ENCODE measurements at regions not wholly inside any gene's neighbourhood (a gene's known extent, or its start where the extent isn't known, plus 50 kb on each side); places are given as distances from the start of the nearest gene placed in this dataset.

DNA sequence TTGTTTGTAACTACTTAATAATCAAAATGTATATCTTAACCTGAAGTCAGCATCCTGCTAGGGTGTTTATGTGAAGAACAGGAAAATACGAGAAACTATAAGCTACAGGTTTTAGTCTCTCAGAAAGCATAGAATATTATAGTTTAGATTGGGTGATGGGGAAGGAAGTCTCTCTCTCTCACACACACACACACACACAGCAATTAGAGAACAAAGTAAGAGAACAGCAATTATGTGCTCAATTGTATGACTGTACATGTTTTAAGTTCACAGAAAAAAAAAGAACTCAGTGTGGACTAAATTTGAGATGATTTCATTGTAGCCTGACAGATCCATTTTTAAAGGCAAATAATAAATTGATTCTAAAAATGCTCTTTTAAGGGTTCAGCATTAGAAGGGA lies 94.3 kb upstream of the ZNF516 start:
- Mint-ChIP-seq H3K9me3 (peaks cover 9% of the 10 kb centered on the region), H3K36me3 (peaks cover 4% of the 10 kb centered on the region; the same call in 1 of the 2 replicates), H3K27me3 (ENCODE audit: low read depth) (no peaks in the 10 kb centered on the region), H3K27ac (no peak overlapping the region), H3K4me3 (peak overlapping the region; percentile 51), H3K4me1 (peaks cover 39% of the 10 kb centered on the region)
- CTCF ChIA-PET = interaction anchor here (1.5 to 2.6 kb wide), 2 partner anchors 70 to 190 kb away, joined by 4 to 6 read pairs; no protein-coding TSS in a partner anchor
- DNase-seq (ENCODE audit: low spot score) (no peak), ATAC-seq (no peak)
- POLR2A ChIA-PET = no interaction called here
- TF ChIP-seq OVOL2 (CRISPR knock-in tag; IDR thresholded peaks at IDR 0.05; ENCODE audit: borderline replicate concordance) (no peak), JUN (CRISPR knock-in tag; IDR thresholded peaks at IDR 0.05) (no peak), SP1 (CRISPR knock-in tag; conservative IDR thresholded peaks at IDR 0.05) (no peak), FOXP1 (CRISPR knock-in tag; IDR thresholded peaks at IDR 0.05; ENCODE audit: borderline replicate concordance) (no peak)
- TF ChIP-seq, protein P1, sequence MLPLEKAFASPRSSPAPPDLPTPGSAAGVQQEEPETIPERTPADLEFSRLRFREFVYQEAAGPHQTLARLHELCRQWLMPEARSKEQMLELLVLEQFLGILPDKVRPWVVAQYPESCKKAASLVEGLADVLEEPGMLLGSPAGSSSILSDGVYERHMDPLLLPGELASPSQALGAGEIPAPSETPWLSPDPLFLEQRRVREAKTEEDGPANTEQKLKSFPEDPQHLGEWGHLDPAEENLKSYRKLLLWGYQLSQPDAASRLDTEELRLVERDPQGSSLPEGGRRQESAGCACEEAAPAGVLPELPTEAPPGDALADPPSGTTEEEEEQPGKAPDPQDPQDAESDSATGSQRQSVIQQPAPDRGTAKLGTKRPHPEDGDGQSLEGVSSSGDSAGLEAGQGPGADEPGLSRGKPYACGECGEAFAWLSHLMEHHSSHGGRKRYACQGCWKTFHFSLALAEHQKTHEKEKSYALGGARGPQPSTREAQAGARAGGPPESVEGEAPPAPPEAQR (CRISPR knock-in tag; IDR thresholded peaks at IDR 0.05) = no peak
- TF ChIP-seq, protein P2, sequence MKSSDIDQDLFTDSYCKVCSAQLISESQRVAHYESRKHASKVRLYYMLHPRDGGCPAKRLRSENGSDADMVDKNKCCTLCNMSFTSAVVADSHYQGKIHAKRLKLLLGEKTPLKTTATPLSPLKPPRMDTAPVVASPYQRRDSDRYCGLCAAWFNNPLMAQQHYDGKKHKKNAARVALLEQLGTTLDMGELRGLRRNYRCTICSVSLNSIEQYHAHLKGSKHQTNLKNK (CRISPR knock-in tag; IDR thresholded peaks at IDR 0.05) = no peak

DNA sequence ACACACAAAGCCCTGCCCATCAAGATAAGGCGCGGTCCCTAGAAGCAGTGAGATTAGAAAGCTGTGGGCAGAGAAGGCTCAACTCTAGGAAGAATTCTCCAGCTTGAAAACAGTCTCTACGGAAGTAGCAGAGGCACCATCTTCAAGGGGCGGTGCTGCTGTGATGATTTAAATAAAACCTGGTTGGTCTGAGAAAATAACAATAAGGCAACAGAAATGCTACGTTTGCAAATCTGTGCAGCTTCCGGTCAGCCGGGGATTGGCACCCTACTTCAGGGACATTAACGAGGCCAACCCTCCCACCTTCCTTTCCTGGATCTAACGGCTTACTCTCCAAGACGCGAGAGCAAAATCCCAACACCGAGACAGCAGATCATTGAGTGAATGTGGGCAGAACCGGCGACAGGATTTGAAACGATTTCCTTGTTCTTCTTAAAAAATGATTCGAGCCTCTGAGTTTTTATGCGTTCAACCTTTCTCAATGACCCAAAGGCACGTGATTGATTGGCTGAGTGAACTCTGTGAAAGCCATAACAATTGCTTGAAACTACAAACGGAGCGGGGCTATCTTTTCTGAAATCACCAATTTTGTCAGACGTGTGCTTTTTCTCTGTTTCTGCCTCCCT lies 93.7 kb upstream of the ZNF516 start:
- Mint-ChIP-seq H3K9me3 (peaks cover 9% of the 10 kb centered on the region), H3K27me3 (ENCODE audit: low read depth) (no peaks in the 10 kb centered on the region), H3K27ac (peak overlapping the region; percentile 20; the same call in 1 of the 2 replicates), H3K4me3 (peak overlapping the region; percentile 51), H3K36me3 (peaks cover 4% of the 10 kb centered on the region; the same call in 1 of the 2 replicates), H3K4me1 (peaks cover 39% of the 10 kb centered on the region)
- POLR2A ChIA-PET = interaction anchor here (0.6 kb wide), 1 partner anchor 10 kb away, joined by 3 read pairs; no protein-coding TSS in a partner anchor
- ATAC-seq (peak; percentile 42), DNase-seq (ENCODE audit: low spot score) (no peak)
- TF ChIP-seq, protein P3, sequence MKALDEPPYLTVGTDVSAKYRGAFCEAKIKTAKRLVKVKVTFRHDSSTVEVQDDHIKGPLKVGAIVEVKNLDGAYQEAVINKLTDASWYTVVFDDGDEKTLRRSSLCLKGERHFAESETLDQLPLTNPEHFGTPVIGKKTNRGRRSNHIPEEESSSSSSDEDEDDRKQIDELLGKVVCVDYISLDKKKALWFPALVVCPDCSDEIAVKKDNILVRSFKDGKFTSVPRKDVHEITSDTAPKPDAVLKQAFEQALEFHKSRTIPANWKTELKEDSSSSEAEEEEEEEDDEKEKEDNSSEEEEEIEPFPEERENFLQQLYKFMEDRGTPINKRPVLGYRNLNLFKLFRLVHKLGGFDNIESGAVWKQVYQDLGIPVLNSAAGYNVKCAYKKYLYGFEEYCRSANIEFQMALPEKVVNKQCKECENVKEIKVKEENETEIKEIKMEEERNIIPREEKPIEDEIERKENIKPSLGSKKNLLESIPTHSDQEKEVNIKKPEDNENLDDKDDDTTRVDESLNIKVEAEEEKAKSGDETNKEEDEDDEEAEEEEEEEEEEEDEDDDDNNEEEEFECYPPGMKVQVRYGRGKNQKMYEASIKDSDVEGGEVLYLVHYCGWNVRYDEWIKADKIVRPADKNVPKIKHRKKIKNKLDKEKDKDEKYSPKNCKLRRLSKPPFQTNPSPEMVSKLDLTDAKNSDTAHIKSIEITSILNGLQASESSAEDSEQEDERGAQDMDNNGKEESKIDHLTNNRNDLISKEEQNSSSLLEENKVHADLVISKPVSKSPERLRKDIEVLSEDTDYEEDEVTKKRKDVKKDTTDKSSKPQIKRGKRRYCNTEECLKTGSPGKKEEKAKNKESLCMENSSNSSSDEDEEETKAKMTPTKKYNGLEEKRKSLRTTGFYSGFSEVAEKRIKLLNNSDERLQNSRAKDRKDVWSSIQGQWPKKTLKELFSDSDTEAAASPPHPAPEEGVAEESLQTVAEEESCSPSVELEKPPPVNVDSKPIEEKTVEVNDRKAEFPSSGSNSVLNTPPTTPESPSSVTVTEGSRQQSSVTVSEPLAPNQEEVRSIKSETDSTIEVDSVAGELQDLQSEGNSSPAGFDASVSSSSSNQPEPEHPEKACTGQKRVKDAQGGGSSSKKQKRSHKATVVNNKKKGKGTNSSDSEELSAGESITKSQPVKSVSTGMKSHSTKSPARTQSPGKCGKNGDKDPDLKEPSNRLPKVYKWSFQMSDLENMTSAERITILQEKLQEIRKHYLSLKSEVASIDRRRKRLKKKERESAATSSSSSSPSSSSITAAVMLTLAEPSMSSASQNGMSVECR (CRISPR knock-in tag; IDR thresholded peaks at IDR 0.05; ENCODE audit: borderline replicate concordance) = no peak
- no peak for TF ChIP-seq TCF7 (CRISPR knock-in tag; IDR thresholded peaks at IDR 0.05; ENCODE audit: low read depth)
- TF ChIP-seq ATF1 (CRISPR knock-in tag; IDR thresholded peaks at IDR 0.05) = no peak
- TF ChIP-seq ZNF396 (CRISPR knock-in tag; IDR thresholded peaks at IDR 0.05; ENCODE audit: borderline replicate concordance) = no peak
- TF ChIP-seq RELA (CRISPR knock-in tag; IDR thresholded peaks at IDR 0.05; ENCODE audit: borderline replicate concordance) = no peak
- no peak for TF ChIP-seq ZBTB21 (CRISPR knock-in tag; IDR thresholded peaks at IDR 0.05; ENCODE audit: borderline replicate concordance)
- TF ChIP-seq, protein P4, sequence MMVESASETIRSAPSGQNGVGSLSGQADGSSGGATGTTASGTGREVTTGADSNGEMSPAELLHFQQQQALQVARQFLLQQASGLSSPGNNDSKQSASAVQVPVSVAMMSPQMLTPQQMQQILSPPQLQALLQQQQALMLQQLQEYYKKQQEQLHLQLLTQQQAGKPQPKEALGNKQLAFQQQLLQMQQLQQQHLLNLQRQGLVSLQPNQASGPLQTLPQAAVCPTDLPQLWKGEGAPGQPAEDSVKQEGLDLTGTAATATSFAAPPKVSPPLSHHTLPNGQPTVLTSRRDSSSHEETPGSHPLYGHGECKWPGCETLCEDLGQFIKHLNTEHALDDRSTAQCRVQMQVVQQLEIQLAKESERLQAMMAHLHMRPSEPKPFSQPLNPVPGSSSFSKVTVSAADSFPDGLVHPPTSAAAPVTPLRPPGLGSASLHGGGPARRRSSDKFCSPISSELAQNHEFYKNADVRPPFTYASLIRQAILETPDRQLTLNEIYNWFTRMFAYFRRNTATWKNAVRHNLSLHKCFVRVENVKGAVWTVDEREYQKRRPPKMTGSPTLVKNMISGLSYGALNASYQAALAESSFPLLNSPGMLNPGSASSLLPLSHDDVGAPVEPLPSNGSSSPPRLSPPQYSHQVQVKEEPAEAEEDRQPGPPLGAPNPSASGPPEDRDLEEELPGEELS (CRISPR knock-in tag; IDR thresholded peaks at IDR 0.05) = no peak
- TF ChIP-seq NFYB (CRISPR knock-in tag; conservative IDR thresholded peaks at IDR 0.05; ENCODE audit: low read depth) = no peak
- TF ChIP-seq, protein P5, sequence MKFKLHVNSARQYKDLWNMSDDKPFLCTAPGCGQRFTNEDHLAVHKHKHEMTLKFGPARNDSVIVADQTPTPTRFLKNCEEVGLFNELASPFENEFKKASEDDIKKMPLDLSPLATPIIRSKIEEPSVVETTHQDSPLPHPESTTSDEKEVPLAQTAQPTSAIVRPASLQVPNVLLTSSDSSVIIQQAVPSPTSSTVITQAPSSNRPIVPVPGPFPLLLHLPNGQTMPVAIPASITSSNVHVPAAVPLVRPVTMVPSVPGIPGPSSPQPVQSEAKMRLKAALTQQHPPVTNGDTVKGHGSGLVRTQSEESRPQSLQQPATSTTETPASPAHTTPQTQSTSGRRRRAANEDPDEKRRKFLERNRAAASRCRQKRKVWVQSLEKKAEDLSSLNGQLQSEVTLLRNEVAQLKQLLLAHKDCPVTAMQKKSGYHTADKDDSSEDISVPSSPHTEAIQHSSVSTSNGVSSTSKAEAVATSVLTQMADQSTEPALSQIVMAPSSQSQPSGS (CRISPR knock-in tag; IDR thresholded peaks at IDR 0.05; ENCODE audit: borderline replicate concordance, low read depth) = no peak
- no peak for TF ChIP-seq OVOL2 (CRISPR knock-in tag; IDR thresholded peaks at IDR 0.05; ENCODE audit: borderline replicate concordance)
- no peak for TF ChIP-seq GABPB1 (CRISPR knock-in tag; IDR thresholded peaks at IDR 0.05)
- TF ChIP-seq FOXK1 (CRISPR knock-in tag; IDR thresholded peaks at IDR 0.05) = no peak
- no peak for TF ChIP-seq ETV6 (CRISPR knock-in tag; IDR thresholded peaks at IDR 0.05)
- CTCF ChIA-PET = interaction anchor here (0.6 to 2.6 kb wide), 2 partner anchors 31 to 190 kb away, joined by 3 to 6 read pairs; no protein-coding TSS in a partner anchor
